ENCODE measurements at regions not wholly inside any gene's neighbourhood (a gene's known extent, or its start where the extent isn't known, plus 50 kb on each side); places are given as distances from the start of the nearest gene placed in this dataset.

GRCh38 chr14:76947078-76947837 lies 81.2 kb downstream of the IRF2BPL start:
- peak; percentile 81 for FAIRE-seq
- 2% methylated on average over 27 of the region's 28 CpGs for WGBS (ENCODE audit: insufficient coverage, insufficient replicate concordance, low lambda C conversion rate, missing lambda C conversion rate)
- intact Hi-C loops (cut with micrococcal nuclease; ENCODE audit: unreplicated experiment): loop anchor here (1.0 to 5.0 kb wide), 4 partner anchors 14 to 93 kb away; no protein-coding TSS in a partner anchor
- TF ChIP-seq NRF1 (conservative IDR thresholded peaks at IDR 0.05; ENCODE audit: low read depth, low read length) (no peak), ESRRA (IDR thresholded peaks at IDR 0.05; ENCODE audit: low read length) (no peak), CEBPZ (IDR thresholded peaks at IDR 0.05; ENCODE audit: low read depth, low read length) (no peak), JUND (IDR thresholded peaks at IDR 0.05; ENCODE audit: low read depth, low read length) (no peak), NFXL1 (IDR thresholded peaks at IDR 0.05; ENCODE audit: borderline replicate concordance) (no peak), POU2F2 (IDR thresholded peaks at IDR 0.05; ENCODE audit: borderline replicate concordance, low read depth, low read length) (0 out of 3 replicates have a peak, but pooled peaks have one; percentile 30), CREB1 (IDR thresholded peaks at IDR 0.05; ENCODE audit: low read depth) (no peak), EP300 (IDR thresholded peaks at IDR 0.05; ENCODE audit: borderline replicate concordance in 1 of 2, control insufficient read depth in 1 of 2, low read depth in 2 of 2, low read length in 2 of 2) (peak in 1 of 2 experiments; percentile 65; a peak in 2 of 4 replicates), DPF2 (IDR thresholded peaks at IDR 0.05) (peak; percentile 84), USF1 (IDR thresholded peaks at IDR 0.05; ENCODE audit: borderline replicate concordance, extremely low read length, insufficient read depth, low read depth, low read length) (no peak), SP1 (IDR thresholded peaks at IDR 0.05; ENCODE audit: low read depth, low read length) (peak; percentile 69), TCF12 (IDR thresholded peaks at IDR 0.05; ENCODE audit: low read depth, low read length) (peak; percentile 84; the same call in 1 of the 2 replicates), ZBTB11 (CRISPR knock-in tag; IDR thresholded peaks at IDR 0.05) (no peak), NR2C2 (IDR thresholded peaks at IDR 0.05; ENCODE audit: borderline replicate concordance, control insufficient read depth, insufficient read length, low read depth) (no peak), RCOR1 (conservative IDR thresholded peaks at IDR 0.05; ENCODE audit: low read depth, low read length) (no peak)

More at GRCh38 chr14:76947078-76947837, 81.2 kb downstream of the IRF2BPL start:
- DNase-seq (ENCODE audit: low read depth, low spot score) (peak; percentile 67), ATAC-seq (peak; percentile 87)
- H3K36me3 ChIP-seq (ENCODE audit: control insufficient read depth in 2 of 2, insufficient read depth in 2 of 2, low read length in 1 of 2): no peaks in the 10 kb centered on the region
- H3K27ac ChIP-seq (ENCODE audit: control insufficient read depth, insufficient read depth): peak overlapping the region; percentile 64
- H3K27me3 ChIP-seq (replicated peaks in 1 of 2; ENCODE audit: control insufficient read depth in 2 of 2, insufficient read depth in 2 of 2, low read length in 1 of 2): no peaks in the 10 kb centered on the region
- peak overlapping the region; percentile 8; the same call in 1 of the 2 replicates for H2AFZ ChIP-seq (ENCODE audit: control insufficient read depth, low read depth, low read length)
- no peaks in the 10 kb centered on the region for H3K79me2 ChIP-seq (ENCODE audit: control insufficient read depth, insufficient read depth, low read length)
- ChIA-PET RAD21 (ENCODE audit: unreplicated experiment) (interaction anchor here (0.8 to 11.9 kb wide), 25 partner anchors 12 to 177 kb away, joined by 3 to 285 read pairs (median 7); partner anchors contain the start of gene IRF2BPL), POLR2A (interaction anchor here (0.8 to 7.0 kb wide), 14 partner anchors 7 to 97 kb away, joined by 3 to 70 read pairs (median 6); no protein-coding TSS in a partner anchor), SMC1A (ENCODE audit: uncharacterized antibody, unreplicated experiment) (interaction anchor here (0.6 to 12.3 kb wide), 21 partner anchors 11 to 123 kb away, joined by 3 to 233 read pairs (median 4); no protein-coding TSS in a partner anchor), CTCF (interaction anchor here (0.6 to 2.9 kb wide), 18 partner anchors 9 to 148 kb away, joined by 3 to 25 read pairs (median 4); no protein-coding TSS in a partner anchor)
- BruUV-seq (replicated peaks): no TSS peak
- no peaks in the 10 kb centered on the region for H3K9me3 ChIP-seq (replicated peaks; ENCODE audit: control insufficient read depth, insufficient read depth, low read length)
- peaks cover 29% of the 10 kb centered on the region for H3K4me1 ChIP-seq (ENCODE audit: control insufficient read depth, insufficient read depth, low read length)
- no peaks in the 10 kb centered on the region for H4K20me1 ChIP-seq (ENCODE audit: control insufficient read depth, insufficient read depth)
- in situ Hi-C loops (cut with MboI): no loop called here
- H3K4me3 ChIP-seq: no peak overlapping the region
- H3K9ac ChIP-seq (ENCODE audit: control insufficient read depth, insufficient read depth, low read length): peak overlapping the region; percentile 11; the same call in 1 of the 2 replicates
- peak overlapping the region; percentile 69 for H3K4me2 ChIP-seq (ENCODE audit: control insufficient read depth, insufficient read depth)

Data from GM12878 (cell line).